Pancreas (tissue), 10 donors: ENCODE measurements at regions not wholly inside any gene's neighbourhood (a gene's known extent, or its start where the extent isn't known, plus 50 kb on each side); places are given as distances from the start of the nearest gene placed in this dataset.
A peak's percentile ranks its signal among the peaks of the same experiment; 100 is the strongest.

Experiments
- ATAC-seq, 4 donors: fragments of 200-7000 bp; cut with Tn5 transposase; one replicate each; pipeline versions ENCODE4 v1.8.0 to v1.9.1; 2020; ENCODE audit warnings: mild to moderate bottlenecking in 4 of 4, moderate library complexity in 4 of 4
- DNase-seq, 6 donors: peaks; one replicate each; pipeline ENCODE4 v3.0.0-alpha.2; 2020
- FAIRE-seq: peaks from 2 replicates; lab custom pipeline; 2012; peaks lifted over from hg19 to GRCh38; lab: Jason Lieb, UNC
- H3K27ac ChIP-seq, 4 donors: fragments of 200-600 bp; sonication (generic); 1 replicate in 3 of 4; 2 replicates in 1 of 4; pipeline versions ENCODE4 v1.5.0 to v1.8.0; 2020
- H3K27me3 ChIP-seq, 4 donors: fragments of 200-600 bp; one replicate each; pipeline ENCODE4 v1.8.0; 2021
- H3K36me3 ChIP-seq, 3 donors: fragments of 200-600 bp; sonication (generic) in 1 of 3; one replicate each; pipeline versions ENCODE4 v1.5.0 to v1.8.0; 2020 to 2021
- H3K4me1 ChIP-seq, 3 donors: fragments of 200-600 bp; one replicate each; pipeline ENCODE4 v1.8.0; 2021
- H3K4me3 ChIP-seq, 4 donors: fragments of 200-600 bp; sonication (generic) in 2 of 4; one replicate each; pipeline versions ENCODE4 v1.5.0 to v1.8.0; 2020 to 2021
- H3K9me3 ChIP-seq, 4 donors: fragments of 200-600 bp; one replicate each; pipeline ENCODE4 v1.8.0; 2021
- CTCF ChIP-seq, 4 donors: fragments of 200-600 bp; sonication (generic) in 3 of 4; IDR thresholded peaks; one replicate each; pipeline versions ENCODE4 v1.5.0 to v1.8.0; 2021; ENCODE audit warnings: antibody characterized with exemption in 4 of 4
- WGBS, 2 donors: extraction: QIAGEN DNeasy Blood & Tissue Kit; methylation state at CpG; one replicate each; pipeline ENCODE4 v1.1.7; 2013; 5-methylcytosine and 5-hydroxymethylcytosine counted together
- intact Hi-C, 3 donors: fragments of 100-400 bp; cut with DNase I; formaldehyde crosslinking; loops; one replicate each; pipeline versions ENCODE4 v1.11.1 to v1.14.2; 2022
- donor health status: healthy with polysubstance abuse.
- donor health status: DM: no; HTN: no; CAD: no; lungs with moderate emphysema.
- donor health status: DM: no; HTN: no; CAD: no.
- donor health status: control.
- donor health status: control.
- donor health status: Bipolar disorder and iron deficiency.
- donor health status: DM: yes; HTN: yes; CAD: no.
- donor health status: DM: no; HTN: no; CAD: no.
- donor health status: DM: no; HTN: no; CAD: no.
- donor health status: DM: yes; HTN: yes; CAD: no.

GRCh38 chr3:75171630-75172230 lies 492.4 kb upstream of the FRG2C start:
- Histone ChIP-seq H3K27ac (no peak overlapping the region), H3K27me3 (no peaks in the 10 kb centered on the region), H3K4me3 (no peak overlapping the region), H3K9me3 (no peaks in the 10 kb centered on the region), H3K4me1 (no peaks in the 10 kb centered on the region), H3K36me3 (no peaks in the 10 kb centered on the region)
- DNase-seq = no peak
- WGBS, 2 donors = 5 to 12% methylated on average over 2 of the region's 2 CpGs
- intact Hi-C loops = no loop called here
- TF ChIP-seq CTCF (IDR thresholded peaks at IDR 0.05) = peak in 2 of 4 donors; percentile 15 to 20
- ATAC-seq = no peak
- no peak for FAIRE-seq

GRCh38 chr3:75176937-75177336 lies 487.2 kb upstream of the FRG2C start:
- H3K27ac ChIP-seq = no peak overlapping the region
- H3K9me3 ChIP-seq = no peaks in the 10 kb centered on the region
- ATAC-seq (no peak), DNase-seq (no peak), FAIRE-seq (no peak)
- intact Hi-C loops = no loop called here
- H3K27me3 ChIP-seq = no peaks in the 10 kb centered on the region
- no peaks in the 10 kb centered on the region for H3K36me3 ChIP-seq
- WGBS, 2 donors = 51 to 59% methylated on average over 3 of the region's 3 CpGs
- H3K4me1 ChIP-seq = no peaks in the 10 kb centered on the region
- H3K4me3 ChIP-seq = no peak overlapping the region
- no peak for TF ChIP-seq CTCF (IDR thresholded peaks at IDR 0.05)

- Histone ChIP-seq H3K27ac (no peak overlapping the region), H3K36me3 (no peaks in the 10 kb centered on the region), H3K4me1 (no peaks in the 10 kb centered on the region), H3K9me3 (no peaks in the 10 kb centered on the region), H3K27me3 (no peaks in the 10 kb centered on the region), H3K4me3 (no peak overlapping the region)
- 70 to 79% methylated on average over 7 of the region's 7 CpGs for WGBS, 2 donors
- FAIRE-seq (no peak), ATAC-seq (no peak), DNase-seq (no peak)
- intact Hi-C loops = no loop called here
- no peak for TF ChIP-seq CTCF (IDR thresholded peaks at IDR 0.05)
Measured at GRCh38 chr3:75180235-75180944, 483.7 kb upstream of the FRG2C start.

- H3K36me3 ChIP-seq = no peaks in the 10 kb centered on the region
- intact Hi-C loops = no loop called here
- no peaks in the 10 kb centered on the region for H3K4me1 ChIP-seq
- FAIRE-seq = no peak
- no peak overlapping the region for H3K27ac ChIP-seq
- H3K4me3 ChIP-seq = no peak overlapping the region
- no peak for ATAC-seq
- WGBS, 2 donors = 71 to 83% methylated on average over 1 of the region's 1 CpG
- DNase-seq = no peak
- H3K27me3 ChIP-seq = no peaks in the 10 kb centered on the region
- TF ChIP-seq CTCF (IDR thresholded peaks at IDR 0.05) = no peak
- no peaks in the 10 kb centered on the region for H3K9me3 ChIP-seq
Measured at GRCh38 chr3:75180945-75181298, 483.2 kb upstream of the FRG2C start.

- H3K36me3 ChIP-seq = no peaks in the 10 kb centered on the region
- no peak for DNase-seq
- no peaks in the 10 kb centered on the region for H3K9me3 ChIP-seq
- no peaks in the 10 kb centered on the region for H3K27me3 ChIP-seq
- no peak for TF ChIP-seq CTCF (IDR thresholded peaks at IDR 0.05)
- H3K27ac ChIP-seq = no peak overlapping the region
- intact Hi-C loops = no loop called here
- H3K4me1 ChIP-seq = no peaks in the 10 kb centered on the region
- H3K4me3 ChIP-seq = no peak overlapping the region
- ATAC-seq = no peak
- WGBS, 2 donors = 41 to 43% methylated on average over 3 of the region's 3 CpGs
- FAIRE-seq = no peak
Measured at GRCh38 chr3:75188962-75189361, 475.2 kb upstream of the FRG2C start.
